Glutamatergic neuron (in vitro differentiated cells): ENCODE measurements at regions not wholly inside any gene's neighbourhood (a gene's known extent, or its start where the extent isn't known, plus 50 kb on each side); places are given as distances from the start of the nearest gene placed in this dataset.
"Not testable (repeated sequence)": the region's sequence is repeated elsewhere in the genome, so short reads cannot be mapped to it uniquely, and the experiment has no call there.

Experiments used
- DNase-seq: peaks from one replicate; pipeline ENCODE4 v3.0.0; 2022
- H3K27ac Mint-ChIP-seq: one replicate; pipeline ENCODE4 v1.8.0; 2020; ENCODE audit warnings: mild to moderate bottlenecking, mixed read lengths, inconsistent platforms; ENCODE audit not compliant: unreplicated experiment
- H3K27me3 Mint-ChIP-seq: one replicate; pipeline ENCODE4 v1.8.0; 2020; ENCODE audit warnings: mild to moderate bottlenecking, moderate library complexity, mixed read lengths, inconsistent platforms; ENCODE audit not compliant: unreplicated experiment
- H3K36me3 Mint-ChIP-seq: one replicate; pipeline ENCODE4 v1.8.0; 2020; ENCODE audit warnings: mild to moderate bottlenecking, mixed read lengths, inconsistent platforms; ENCODE audit not compliant: unreplicated experiment
- H3K4me1 Mint-ChIP-seq: one replicate; pipeline ENCODE4 v1.8.0; 2020; ENCODE audit warnings: mild to moderate bottlenecking, low read depth, mixed read lengths, inconsistent platforms; ENCODE audit not compliant: unreplicated experiment
- H3K4me3 Mint-ChIP-seq: one replicate; pipeline ENCODE4 v1.8.0; 2020; ENCODE audit warnings: mild to moderate bottlenecking, mixed read lengths, inconsistent platforms; ENCODE audit not compliant: unreplicated experiment
- H3K9me3 Mint-ChIP-seq: one replicate; pipeline ENCODE4 v1.8.0; 2020; ENCODE audit warnings: mild to moderate bottlenecking, moderate library complexity, mixed read lengths, inconsistent platforms; ENCODE audit not compliant: unreplicated experiment

DNA sequence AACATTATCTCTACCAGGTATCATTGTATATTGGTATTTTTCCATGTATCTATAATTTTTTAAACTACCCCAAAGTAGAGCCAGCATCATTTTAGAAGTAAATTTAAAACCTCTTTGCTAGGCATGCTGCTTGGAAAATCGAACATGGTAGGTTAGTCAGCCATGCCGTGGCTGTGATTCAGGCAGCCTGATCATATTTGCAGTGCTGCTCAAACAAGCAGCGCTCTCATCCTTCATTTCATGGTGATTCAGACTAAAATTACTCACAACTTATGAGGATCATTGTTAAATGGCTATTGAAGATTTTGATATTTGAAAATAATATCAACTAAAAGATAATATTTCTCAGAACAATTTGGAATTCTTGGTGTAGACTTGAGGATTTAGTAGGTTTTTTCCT lies 161.2 kb upstream of the SPATA31A3 start:
- not testable (repeated sequence) for H3K27ac Mint-ChIP-seq, H3K27me3 Mint-ChIP-seq, H3K4me3 Mint-ChIP-seq, DNase-seq, H3K36me3 Mint-ChIP-seq, H3K9me3 Mint-ChIP-seq, H3K4me1 Mint-ChIP-seq

GRCh38 chr9:67142392-67143107 lies 150.2 kb upstream of the SPATA31A3 start:
- not testable (repeated sequence) for DNase-seq, H3K36me3 Mint-ChIP-seq, H3K9me3 Mint-ChIP-seq, H3K4me1 Mint-ChIP-seq, H3K27me3 Mint-ChIP-seq, H3K27ac Mint-ChIP-seq, H3K4me3 Mint-ChIP-seq

- not testable (repeated sequence) for H3K4me1 Mint-ChIP-seq, H3K9me3 Mint-ChIP-seq, H3K36me3 Mint-ChIP-seq, H3K27ac Mint-ChIP-seq, H3K27me3 Mint-ChIP-seq, DNase-seq, H3K4me3 Mint-ChIP-seq
Observed at GRCh38 chr9:67136376-67136775, 144.0 kb upstream of the SPATA31A3 start.

- H3K4me3 Mint-ChIP-seq, DNase-seq, H3K27me3 Mint-ChIP-seq, H3K27ac Mint-ChIP-seq, H3K4me1 Mint-ChIP-seq, H3K36me3 Mint-ChIP-seq, H3K9me3 Mint-ChIP-seq: not testable (repeated sequence)
Observed at GRCh38 chr9:67133124-67133523, 140.8 kb upstream of the SPATA31A3 start.

GRCh38 chr9:67116761-67117160 lies 124.4 kb upstream of the SPATA31A3 start:
- not testable (repeated sequence) for H3K27me3 Mint-ChIP-seq, H3K27ac Mint-ChIP-seq, H3K4me3 Mint-ChIP-seq, DNase-seq, H3K9me3 Mint-ChIP-seq, H3K4me1 Mint-ChIP-seq, H3K36me3 Mint-ChIP-seq

DNA sequence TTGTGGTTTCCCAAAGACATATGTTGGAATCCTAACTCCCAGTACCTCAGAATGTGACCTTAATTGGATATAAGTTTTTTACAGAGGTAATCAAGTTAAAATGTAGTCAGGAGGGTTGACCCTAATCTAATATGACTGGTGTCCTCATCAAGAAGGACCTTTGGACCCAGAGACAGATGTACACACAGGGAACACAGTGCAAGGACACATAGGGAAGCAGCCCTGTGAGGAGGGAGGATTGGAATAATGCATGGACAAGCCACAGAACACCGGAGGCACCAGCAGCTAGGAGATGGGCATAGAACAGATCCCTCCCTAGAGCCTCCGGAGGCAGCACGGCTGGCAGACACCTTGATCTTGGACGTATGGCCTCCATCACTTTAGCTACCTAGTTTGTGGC lies 119.8 kb upstream of the SPATA31A3 start:
- not testable (repeated sequence) for H3K9me3 Mint-ChIP-seq, H3K4me1 Mint-ChIP-seq, H3K36me3 Mint-ChIP-seq, DNase-seq, H3K4me3 Mint-ChIP-seq, H3K27ac Mint-ChIP-seq, H3K27me3 Mint-ChIP-seq

DNA sequence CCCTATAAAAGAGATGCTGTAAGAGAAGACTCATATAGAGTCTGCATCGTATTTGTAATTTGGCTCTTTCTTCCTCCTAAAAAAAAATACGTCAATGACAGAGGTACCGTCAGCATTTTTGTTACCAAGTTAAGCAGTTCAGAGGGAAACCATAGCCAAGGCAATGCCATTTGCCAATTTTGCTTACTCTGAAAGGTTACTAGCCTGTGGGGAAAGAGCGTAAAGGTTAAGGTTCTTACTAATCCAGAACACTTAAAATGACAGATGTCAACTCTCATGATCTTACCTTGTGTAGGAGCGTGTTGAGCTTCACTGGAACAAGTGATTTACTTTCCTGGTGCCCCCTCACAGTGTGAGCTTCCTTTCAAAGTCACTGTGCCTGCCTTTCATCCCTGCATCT lies 119.4 kb upstream of the SPATA31A3 start:
- H3K9me3 Mint-ChIP-seq, result not testable (repeated sequence)

DNA sequence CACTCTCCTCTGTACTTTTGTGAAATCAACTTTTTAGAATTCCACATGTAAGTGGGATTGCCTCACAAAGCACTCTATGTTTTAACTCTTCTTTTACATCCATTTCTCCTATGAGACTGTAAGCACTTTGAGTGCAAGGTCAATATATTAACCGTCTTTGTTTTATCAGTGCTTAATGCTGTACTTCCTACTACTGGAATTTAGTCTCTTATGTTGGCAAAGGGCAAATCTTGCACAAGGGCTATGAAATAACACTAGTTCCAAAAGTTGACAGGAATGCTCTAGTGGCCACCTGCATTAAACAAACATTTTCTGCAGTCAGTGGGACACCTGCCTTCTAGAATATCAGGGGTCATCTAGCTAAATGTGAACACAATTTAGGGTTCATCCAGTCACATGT lies 117.5 kb upstream of the SPATA31A3 start:
- not testable (repeated sequence) for H3K27ac Mint-ChIP-seq, DNase-seq, H3K4me1 Mint-ChIP-seq, H3K36me3 Mint-ChIP-seq, H3K9me3 Mint-ChIP-seq, H3K27me3 Mint-ChIP-seq, H3K4me3 Mint-ChIP-seq

More for the DNA sequence above, 119.4 kb upstream of the SPATA31A3 start:
- not testable (repeated sequence) for H3K4me3 Mint-ChIP-seq, H3K36me3 Mint-ChIP-seq, H3K27me3 Mint-ChIP-seq, DNase-seq, H3K4me1 Mint-ChIP-seq, H3K27ac Mint-ChIP-seq

DNA sequence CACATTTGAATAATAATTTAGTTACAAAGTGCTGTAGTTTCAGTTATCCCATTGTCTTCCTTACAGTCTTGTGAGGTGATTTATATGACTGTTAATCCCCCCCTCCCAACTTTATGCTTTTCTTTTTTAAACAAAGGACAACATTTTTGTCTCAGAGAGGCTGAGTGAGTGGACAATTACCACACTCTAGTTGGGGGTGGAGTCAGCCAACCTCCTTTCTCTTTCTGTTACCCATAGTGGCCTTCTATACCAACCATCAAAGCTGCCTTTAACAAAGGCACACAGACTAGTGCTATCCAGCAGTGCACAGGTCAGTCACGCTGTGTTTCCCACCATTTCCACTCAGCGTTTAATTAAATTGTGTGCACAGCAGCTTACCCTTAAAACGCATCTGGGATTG lies 114.3 kb upstream of the SPATA31A3 start:
- H3K27ac Mint-ChIP-seq, H3K27me3 Mint-ChIP-seq, H3K4me3 Mint-ChIP-seq, H3K4me1 Mint-ChIP-seq, H3K9me3 Mint-ChIP-seq, H3K36me3 Mint-ChIP-seq, DNase-seq: not testable (repeated sequence)

DNA sequence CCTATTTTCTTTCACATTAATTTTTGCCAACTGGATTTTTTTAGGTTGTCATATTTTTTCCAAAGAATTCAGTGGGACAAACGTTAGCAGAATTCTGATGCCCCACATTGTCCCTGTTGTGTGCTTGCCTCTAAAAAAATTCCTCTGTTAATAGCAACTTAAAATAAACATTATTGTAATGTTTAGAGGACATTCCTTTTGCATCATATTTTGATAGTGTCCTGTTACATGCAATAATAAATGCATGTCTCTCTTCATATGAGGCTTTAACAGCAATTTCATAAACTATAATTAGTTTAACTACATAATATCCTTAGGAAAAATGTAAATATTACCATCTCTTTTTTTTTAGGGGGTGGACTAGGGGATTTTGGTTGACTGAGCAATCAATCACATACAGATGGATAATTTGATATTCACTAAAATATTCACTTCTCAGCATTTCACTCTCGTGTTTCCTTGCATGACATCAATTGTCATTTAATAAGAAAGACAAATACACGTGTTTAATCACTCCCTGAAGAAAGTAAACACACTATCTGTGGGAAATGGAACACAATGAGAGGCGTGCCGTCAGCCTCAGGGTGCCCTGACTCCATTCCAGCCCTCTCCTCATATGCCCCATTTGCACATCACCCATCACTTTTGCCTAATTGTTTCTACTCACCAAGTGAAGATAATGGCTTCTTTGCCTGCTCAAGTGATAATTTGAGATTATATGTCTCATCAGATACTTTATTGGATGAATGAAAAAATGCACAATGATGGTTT lies 110.3 kb upstream of the SPATA31A3 start:
- not testable (repeated sequence) for H3K27ac Mint-ChIP-seq, H3K4me1 Mint-ChIP-seq, H3K36me3 Mint-ChIP-seq, H3K9me3 Mint-ChIP-seq, H3K4me3 Mint-ChIP-seq, DNase-seq, H3K27me3 Mint-ChIP-seq

DNA sequence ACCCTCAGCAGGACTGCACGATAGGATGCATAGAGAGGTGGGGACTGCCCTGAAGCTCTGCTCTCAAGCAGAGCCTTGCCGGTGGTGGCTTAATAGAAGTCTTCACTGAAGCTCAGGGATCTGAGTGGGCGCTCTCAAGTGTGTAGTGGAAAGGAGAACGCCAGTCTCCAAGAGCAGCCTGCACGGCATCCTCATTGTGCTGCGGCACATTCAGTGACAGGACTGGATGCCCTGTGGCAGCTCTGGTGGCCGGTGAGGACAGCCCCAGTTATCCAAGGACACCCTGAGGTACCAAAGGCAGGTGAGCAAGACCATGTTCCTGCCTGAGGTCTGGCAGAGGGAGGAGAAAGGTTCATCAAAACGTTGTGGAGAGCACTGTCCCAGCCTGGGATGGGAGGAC lies 98.8 kb upstream of the SPATA31A3 start:
- H3K27ac Mint-ChIP-seq, H3K9me3 Mint-ChIP-seq, DNase-seq, H3K27me3 Mint-ChIP-seq, H3K36me3 Mint-ChIP-seq, H3K4me1 Mint-ChIP-seq, H3K4me3 Mint-ChIP-seq: not testable (repeated sequence)

- not testable (repeated sequence) for H3K9me3 Mint-ChIP-seq, H3K27ac Mint-ChIP-seq, H3K4me3 Mint-ChIP-seq, H3K4me1 Mint-ChIP-seq, H3K36me3 Mint-ChIP-seq, DNase-seq, H3K27me3 Mint-ChIP-seq
Observed at GRCh38 chr9:67086862-67087261, 94.5 kb upstream of the SPATA31A3 start.
